H9 (cell line): ENCODE measurements at regions not wholly inside any gene's neighbourhood (a gene's known extent, or its start where the extent isn't known, plus 50 kb on each side); places are given as distances from the start of the nearest gene placed in this dataset.

Experiments used
- DNase-seq: peaks from one replicate; pipeline ENCODE4 v3.0.0-alpha.2; 2017
- H2AFZ ChIP-seq: one replicate; pipeline ENCODE4 v1.6.1; 2013; ENCODE audit warnings: mild to moderate bottlenecking, low read length, control low read depth, moderate library complexity
- H2AK5ac ChIP-seq: 2 replicates; pipeline ENCODE4 v1.6.1; 2013; ENCODE audit warnings: low read length, control low read depth, mixed read lengths; ENCODE audit not compliant: insufficient read length
- H2BK120ac ChIP-seq: one replicate; pipeline ENCODE4 v1.6.1; 2013; ENCODE audit warnings: low read depth, mild to moderate bottlenecking, low read length, control low read depth, inconsistent platforms; ENCODE audit not compliant: poor library complexity, severe bottlenecking
- H2BK12ac ChIP-seq: 2 replicates; pipeline ENCODE4 v1.6.1; 2013; ENCODE audit warnings: low read length, control low read depth, mixed read lengths, low read depth; ENCODE audit not compliant: insufficient read length
- H2BK15ac ChIP-seq: 2 replicates; pipeline ENCODE4 v1.6.1; 2013; ENCODE audit warnings: low read depth, low read length, control low read depth
- H2BK20ac ChIP-seq: one replicate; pipeline ENCODE4 v1.6.1; 2013; ENCODE audit warnings: low read depth, mild to moderate bottlenecking, low read length, control low read depth, inconsistent platforms; ENCODE audit not compliant: poor library complexity, severe bottlenecking
- H2BK5ac ChIP-seq: 2 replicates; pipeline ENCODE4 v1.6.1; 2013; ENCODE audit warnings: low read length, control low read depth, mixed read lengths; ENCODE audit not compliant: insufficient read length
- H3K14ac ChIP-seq: 2 replicates; pipeline ENCODE4 v1.6.1; 2013; ENCODE audit warnings: low read length, control low read depth; ENCODE audit not compliant: insufficient read depth
- H3K18ac ChIP-seq: 2 replicates; pipeline ENCODE4 v1.6.1; 2013; ENCODE audit warnings: low read depth, mild to moderate bottlenecking, mixed read lengths, low read length, control low read depth; ENCODE audit not compliant: insufficient read length
- H3K23ac ChIP-seq: 2 replicates; pipeline ENCODE4 v1.6.1; 2013; ENCODE audit warnings: low read length, control low read depth, mixed read lengths, low read depth; ENCODE audit not compliant: insufficient read length
- H3K23me2 ChIP-seq: 2 replicates; pipeline ENCODE4 v1.6.1; 2013; ENCODE audit warnings: low read depth, mild to moderate bottlenecking, mixed read lengths, low read length, control low read depth; ENCODE audit not compliant: insufficient read length, poor library complexity, severe bottlenecking
- H3K27ac ChIP-seq: 2 replicates; pipeline ENCODE4 v1.5.1; 2013; ENCODE audit warnings: low read length, control low read depth, mixed read lengths, low read depth; ENCODE audit not compliant: insufficient read length
- H3K27me3 ChIP-seq: 2 replicates; pipeline ENCODE4 v1.6.1; 2013; ENCODE audit warnings: low read length, control low read depth, inconsistent platforms; ENCODE audit not compliant: insufficient read depth
- H3K4ac ChIP-seq: 2 replicates; pipeline ENCODE4 v1.6.1; 2013; ENCODE audit warnings: low read depth, mild to moderate bottlenecking, control low read depth, inconsistent platforms, low read length, moderate library complexity
- H3K4me1 ChIP-seq: 2 replicates; pipeline ENCODE4 v1.6.1; 2013; ENCODE audit warnings: low read length, control low read depth, inconsistent platforms; ENCODE audit not compliant: insufficient read depth
- H3K4me2 ChIP-seq: 2 replicates; pipeline ENCODE4 v1.6.1; 2013; ENCODE audit warnings: low read length, control low read depth, mixed read lengths; ENCODE audit not compliant: insufficient read length, insufficient read depth
- H3K56ac ChIP-seq: 2 replicates; pipeline ENCODE4 v1.6.1; 2013; ENCODE audit warnings: low read depth, mild to moderate bottlenecking, mixed read lengths, low read length, control low read depth; ENCODE audit not compliant: insufficient read length
- H3K79me1 ChIP-seq: 2 replicates; pipeline ENCODE4 v1.6.1; 2013; ENCODE audit warnings: low read depth, mild to moderate bottlenecking, moderate library complexity, low read length, control low read depth, inconsistent platforms; ENCODE audit not compliant: insufficient read depth, poor library complexity, severe bottlenecking
- H3K79me2 ChIP-seq: 2 replicates; pipeline ENCODE4 v1.6.1; 2013; ENCODE audit warnings: low read length, control low read depth, inconsistent platforms; ENCODE audit not compliant: insufficient read depth
- H3K9ac ChIP-seq: 2 replicates; pipeline ENCODE4 v1.6.1; 2013; ENCODE audit warnings: low read length, control low read depth, mixed read lengths; ENCODE audit not compliant: insufficient read length; ENCODE audit errors: extremely low read depth
- H3K9me3 ChIP-seq: one replicate; pipeline ENCODE4 v1.6.1; 2013; ENCODE audit warnings: low read depth, low read length, inconsistent platforms; ENCODE audit not compliant: control insufficient read depth
- H3T11ph ChIP-seq: one replicate; pipeline ENCODE4 v1.6.1; 2013; ENCODE audit warnings: mild to moderate bottlenecking, low read length, control low read depth, inconsistent platforms
- H4K20me1 ChIP-seq: one replicate; pipeline ENCODE4 v1.6.1; 2013; ENCODE audit not compliant: control insufficient read depth, insufficient read length, insufficient read depth
- H4K5ac ChIP-seq: 2 replicates; pipeline ENCODE4 v1.6.1; 2013; ENCODE audit warnings: low read depth, mild to moderate bottlenecking, mixed read lengths, low read length, control low read depth; ENCODE audit not compliant: insufficient read length
- H4K8ac ChIP-seq: replicated peaks from 2 replicates; pipeline ENCODE4 v1.6.1; 2013; ENCODE audit warnings: low read length, control low read depth, mixed read lengths, low read depth; ENCODE audit not compliant: insufficient read length
- H4K91ac ChIP-seq: 2 replicates; pipeline ENCODE4 v1.6.1; 2013; ENCODE audit warnings: low read depth, mild to moderate bottlenecking, moderate library complexity, mixed read lengths, low read length, control low read depth; ENCODE audit not compliant: insufficient read length
- H3K27ac Mint-ChIP-seq, 3 experiments: 2 replicates in 2 of 3; 3 replicates in 1 of 3; pipeline ENCODE4 v1.8.0; 2020 to 2021; ENCODE audit warnings: mixed read lengths in 3 of 3, mild to moderate bottlenecking in 1 of 3, moderate library complexity in 1 of 3
- H3K27me3 Mint-ChIP-seq: 2 replicates; pipeline ENCODE4 v1.8.0; 2021; ENCODE audit warnings: low read depth, mild to moderate bottlenecking, moderate library complexity, mixed read lengths
- H3K36me3 Mint-ChIP-seq, 3 experiments: 2 replicates in 2 of 3; 3 replicates in 1 of 3; pipeline ENCODE4 v1.8.0; 2020 to 2021; ENCODE audit warnings: low read depth in 3 of 3, mixed read lengths in 3 of 3; ENCODE audit not compliant: insufficient read depth in 1 of 3
- H3K4me1 Mint-ChIP-seq, 2 experiments: 2 replicates each; pipeline ENCODE4 v1.8.0; 2020; ENCODE audit warnings: mixed read lengths in 2 of 2
- H3K4me3 Mint-ChIP-seq, 2 experiments: 2 replicates in 1 of 2; 3 replicates in 1 of 2; pipeline ENCODE4 v1.8.0; 2020 to 2021; ENCODE audit warnings: mild to moderate bottlenecking in 2 of 2, mixed read lengths in 2 of 2, moderate library complexity in 1 of 2
- H3K9me3 Mint-ChIP-seq, 2 experiments: 2 replicates in 1 of 2; 3 replicates in 1 of 2; pipeline ENCODE4 v1.8.0; 2020; ENCODE audit warnings: mild to moderate bottlenecking in 2 of 2, mixed read lengths in 2 of 2, moderate library complexity in 1 of 2
- CTCF ChIP-seq: fragments of 200-600 bp; sonication (generic); conservative IDR thresholded peaks from 3 replicates; pipeline ENCODE4 v1.8.0; 2021; ENCODE audit warnings: antibody characterized with exemption, mild to moderate bottlenecking

- no peak overlapping the region for H3K4ac ChIP-seq
- H3K27ac ChIP-seq = no peak overlapping the region
- peaks cover 0 to 4% (median under 1%) of the 10 kb centered on the region in 3 experiments; a peak in 2 of 7 replicates for H3K36me3 Mint-ChIP-seq
- no peak overlapping the region for H3K56ac ChIP-seq
- no peaks in the 10 kb centered on the region for H3K27me3 ChIP-seq
- DNase-seq = no peak
- no peak overlapping the region for H2AK5ac ChIP-seq
- H3K4me3 Mint-ChIP-seq = no peak overlapping the region
- H3K18ac ChIP-seq = no peak overlapping the region
- no peak for TF ChIP-seq CTCF
- no peaks in the 10 kb centered on the region for H4K20me1 ChIP-seq
- H3K4me1 Mint-ChIP-seq = no peaks in the 10 kb centered on the region; a peak in 1 of 4 replicates
- no peaks in the 10 kb centered on the region for H3K9me3 ChIP-seq
- H3K23ac ChIP-seq = no peak overlapping the region
- H2BK12ac ChIP-seq = no peak overlapping the region
- no peak overlapping the region for H2BK5ac ChIP-seq
- H4K5ac ChIP-seq = no peak overlapping the region
- H3K79me2 ChIP-seq = no peaks in the 10 kb centered on the region
- H3K9me3 Mint-ChIP-seq = peaks cover 4 to 7% of the 10 kb centered on the region in 2 experiments; a peak in 4 of 5 replicates
- H4K8ac ChIP-seq = no peak overlapping the region
- no peaks in the 10 kb centered on the region; the same call in none of the 2 replicates for H3K27me3 Mint-ChIP-seq
- no peak overlapping the region for H2BK20ac ChIP-seq
- H3K23me2 ChIP-seq = no peaks in the 10 kb centered on the region
- H4K91ac ChIP-seq = no peak overlapping the region
- no peak overlapping the region for H3K27ac Mint-ChIP-seq
- no peak overlapping the region for H2BK120ac ChIP-seq
- no peaks in the 10 kb centered on the region for H3K79me1 ChIP-seq
- H3K9ac ChIP-seq = no peak overlapping the region
- H3T11ph ChIP-seq = no peak overlapping the region
- no peak overlapping the region for H3K14ac ChIP-seq
- no peaks in the 10 kb centered on the region for H3K4me1 ChIP-seq
- no peak overlapping the region for H2BK15ac ChIP-seq
- H2AFZ ChIP-seq = no peak overlapping the region
- no peak overlapping the region for H3K4me2 ChIP-seq
Observed at GRCh38 chr11:28518825-28519224, 410.6 kb downstream of the METTL15 start.
